Glutamatergic neuron (in vitro differentiated cells): ENCODE measurements at regions not wholly inside any gene's neighbourhood (a gene's known extent, or its start where the extent isn't known, plus 50 kb on each side); places are given as distances from the start of the nearest gene placed in this dataset.

Source experiments
- DNase-seq: peaks from one replicate; pipeline ENCODE4 v3.0.0; 2022
- H3K27ac Mint-ChIP-seq: one replicate; pipeline ENCODE4 v1.8.0; 2020; ENCODE audit warnings: mild to moderate bottlenecking, mixed read lengths, inconsistent platforms; ENCODE audit not compliant: unreplicated experiment
- H3K27me3 Mint-ChIP-seq: one replicate; pipeline ENCODE4 v1.8.0; 2020; ENCODE audit warnings: mild to moderate bottlenecking, moderate library complexity, mixed read lengths, inconsistent platforms; ENCODE audit not compliant: unreplicated experiment
- H3K36me3 Mint-ChIP-seq: one replicate; pipeline ENCODE4 v1.8.0; 2020; ENCODE audit warnings: mild to moderate bottlenecking, mixed read lengths, inconsistent platforms; ENCODE audit not compliant: unreplicated experiment
- H3K4me1 Mint-ChIP-seq: one replicate; pipeline ENCODE4 v1.8.0; 2020; ENCODE audit warnings: mild to moderate bottlenecking, low read depth, mixed read lengths, inconsistent platforms; ENCODE audit not compliant: unreplicated experiment
- H3K4me3 Mint-ChIP-seq: one replicate; pipeline ENCODE4 v1.8.0; 2020; ENCODE audit warnings: mild to moderate bottlenecking, mixed read lengths, inconsistent platforms; ENCODE audit not compliant: unreplicated experiment
- H3K9me3 Mint-ChIP-seq: one replicate; pipeline ENCODE4 v1.8.0; 2020; ENCODE audit warnings: mild to moderate bottlenecking, moderate library complexity, mixed read lengths, inconsistent platforms; ENCODE audit not compliant: unreplicated experiment
- TF ChIP-seq, protein P1 (sequence below): fragments of 200-600 bp; sonication (generic); IDR thresholded peaks from one replicate; pipeline ENCODE4 v1.5.0; 2021; ENCODE audit not compliant: partially characterized antibody, unreplicated experiment

GRCh38 chr21:41594268-41594667, 86.3 kb upstream of the TMPRSS2 start:
- Mint-ChIP-seq H3K4me3 (no peak overlapping the region), H3K27me3 (no peaks in the 10 kb centered on the region), H3K9me3 (peaks cover 5% of the 10 kb centered on the region), H3K36me3 (no peaks in the 10 kb centered on the region), H3K27ac (no peak overlapping the region), H3K4me1 (no peaks in the 10 kb centered on the region)
- DNase-seq: no peak
- TF ChIP-seq, protein P1, sequence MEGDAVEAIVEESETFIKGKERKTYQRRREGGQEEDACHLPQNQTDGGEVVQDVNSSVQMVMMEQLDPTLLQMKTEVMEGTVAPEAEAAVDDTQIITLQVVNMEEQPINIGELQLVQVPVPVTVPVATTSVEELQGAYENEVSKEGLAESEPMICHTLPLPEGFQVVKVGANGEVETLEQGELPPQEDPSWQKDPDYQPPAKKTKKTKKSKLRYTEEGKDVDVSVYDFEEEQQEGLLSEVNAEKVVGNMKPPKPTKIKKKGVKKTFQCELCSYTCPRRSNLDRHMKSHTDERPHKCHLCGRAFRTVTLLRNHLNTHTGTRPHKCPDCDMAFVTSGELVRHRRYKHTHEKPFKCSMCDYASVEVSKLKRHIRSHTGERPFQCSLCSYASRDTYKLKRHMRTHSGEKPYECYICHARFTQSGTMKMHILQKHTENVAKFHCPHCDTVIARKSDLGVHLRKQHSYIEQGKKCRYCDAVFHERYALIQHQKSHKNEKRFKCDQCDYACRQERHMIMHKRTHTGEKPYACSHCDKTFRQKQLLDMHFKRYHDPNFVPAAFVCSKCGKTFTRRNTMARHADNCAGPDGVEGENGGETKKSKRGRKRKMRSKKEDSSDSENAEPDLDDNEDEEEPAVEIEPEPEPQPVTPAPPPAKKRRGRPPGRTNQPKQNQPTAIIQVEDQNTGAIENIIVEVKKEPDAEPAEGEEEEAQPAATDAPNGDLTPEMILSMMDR: no peak

GRCh38 chr21:41593760-41594138, 85.8 kb upstream of the TMPRSS2 start:
- H3K27me3 Mint-ChIP-seq: no peaks in the 10 kb centered on the region

GRCh38 chr21:41593051-41593759, 85.2 kb upstream of the TMPRSS2 start:
- DNase-seq: no peak
- TF ChIP-seq, protein P1: no peak

More at GRCh38 chr21:41593760-41594138, 85.8 kb upstream of the TMPRSS2 start:
- H3K9me3 Mint-ChIP-seq: peaks cover 5% of the 10 kb centered on the region
- TF ChIP-seq, protein P1: no peak
- no peak overlapping the region for H3K27ac Mint-ChIP-seq
- no peak for DNase-seq
- no peaks in the 10 kb centered on the region for H3K4me1 Mint-ChIP-seq
- peaks cover 1% of the 10 kb centered on the region for H3K36me3 Mint-ChIP-seq
- no peak overlapping the region for H3K4me3 Mint-ChIP-seq

DNA sequence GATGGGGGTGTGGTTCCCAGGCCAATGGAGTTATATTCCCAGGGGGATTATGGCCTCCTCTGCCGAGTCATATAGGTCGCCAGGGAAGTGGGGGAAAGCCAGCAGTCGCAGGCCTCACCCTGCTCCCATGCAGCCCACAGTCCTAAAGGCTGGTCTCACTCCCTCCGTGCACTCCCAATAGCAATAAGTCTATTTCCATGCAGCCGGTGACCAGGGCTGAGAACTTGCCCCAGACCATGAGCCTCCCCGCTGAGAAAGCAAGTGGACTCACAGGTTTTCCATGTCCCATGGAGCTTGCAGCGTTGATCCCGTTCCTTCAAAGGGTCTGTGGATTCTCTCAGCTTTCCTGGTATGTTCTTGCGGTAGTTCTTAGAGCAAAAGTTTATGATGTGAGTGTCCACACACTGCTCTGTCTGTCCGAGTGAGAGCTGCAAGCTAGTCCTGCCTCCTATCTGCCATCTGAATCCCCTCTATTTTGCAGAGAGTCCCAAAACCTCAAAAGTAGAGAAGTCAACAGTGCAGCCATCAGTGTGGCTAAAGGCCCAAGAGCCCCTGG, 81.7 kb upstream of the TMPRSS2 start:
- H3K9me3 Mint-ChIP-seq: peaks cover 2% of the 10 kb centered on the region
- H3K36me3 Mint-ChIP-seq: peaks cover 4% of the 10 kb centered on the region
- H3K4me3 Mint-ChIP-seq: no peak overlapping the region
- no peaks in the 10 kb centered on the region for H3K4me1 Mint-ChIP-seq
- H3K27me3 Mint-ChIP-seq: no peaks in the 10 kb centered on the region
- H3K27ac Mint-ChIP-seq: no peak overlapping the region
- no peak for DNase-seq
- TF ChIP-seq, protein P1: no peak

More at GRCh38 chr21:41593051-41593759, 85.2 kb upstream of the TMPRSS2 start:
- H3K36me3 Mint-ChIP-seq: peaks cover 4% of the 10 kb centered on the region
- H3K4me1 Mint-ChIP-seq: no peaks in the 10 kb centered on the region
- H3K9me3 Mint-ChIP-seq: peaks cover 5% of the 10 kb centered on the region
- no peaks in the 10 kb centered on the region for H3K27me3 Mint-ChIP-seq
- no peak overlapping the region for H3K4me3 Mint-ChIP-seq
- H3K27ac Mint-ChIP-seq: no peak overlapping the region

DNA sequence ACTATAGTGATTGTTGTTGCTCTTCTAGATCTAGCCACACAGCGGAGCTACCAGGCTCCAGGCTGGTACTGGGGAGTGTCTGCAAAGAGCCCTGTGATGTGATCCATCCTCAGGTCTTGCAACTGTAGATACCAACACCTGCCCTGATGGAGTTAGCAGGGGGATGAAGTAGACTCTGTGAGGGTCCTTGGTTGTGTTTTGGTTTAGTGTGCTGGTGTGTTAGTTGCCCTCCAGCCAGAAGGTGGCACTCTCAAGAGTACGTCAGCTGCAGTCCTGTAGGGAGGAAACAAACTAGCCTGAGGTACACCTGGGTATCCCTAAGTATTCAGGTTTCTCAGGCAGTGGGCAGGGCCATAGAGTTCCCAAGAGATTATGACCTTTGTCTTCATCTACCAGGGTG, 81.2 kb upstream of the TMPRSS2 start:
- Mint-ChIP-seq H3K36me3 (peaks cover 4% of the 10 kb centered on the region), H3K4me3 (no peak overlapping the region), H3K9me3 (peaks cover 2% of the 10 kb centered on the region), H3K27me3 (no peaks in the 10 kb centered on the region), H3K27ac (no peak overlapping the region), H3K4me1 (no peaks in the 10 kb centered on the region)
- TF ChIP-seq, protein P1: no peak
- no peak for DNase-seq
